Trophoblast cell (in vitro differentiated cells and primary cell): ENCODE measurements at regions not wholly inside any gene's neighbourhood (a gene's known extent, or its start where the extent isn't known, plus 50 kb on each side); places are given as distances from the start of the nearest gene placed in this dataset.

Source experiments
- DNase-seq, 2 donors: peaks; one replicate each; pipeline ENCODE4 v3.0.0-alpha.2; 2016
- H2AFZ ChIP-seq: 2 replicates; pipeline ENCODE4 v1.6.1; 2013; ENCODE audit warnings: low read length, moderate library complexity, mild to moderate bottlenecking; ENCODE audit not compliant: insufficient read depth, poor library complexity
- H2AK5ac ChIP-seq: 2 replicates; pipeline ENCODE4 v1.6.1; 2013; ENCODE audit warnings: mild to moderate bottlenecking, low read length
- H2BK120ac ChIP-seq: 2 replicates; pipeline ENCODE4 v1.6.1; 2013; ENCODE audit warnings: low read length, mild to moderate bottlenecking, moderate library complexity; ENCODE audit not compliant: insufficient read depth, poor library complexity
- H2BK12ac ChIP-seq: 2 replicates; pipeline ENCODE4 v1.6.1; 2013; ENCODE audit warnings: mild to moderate bottlenecking, low read length, moderate library complexity
- H2BK5ac ChIP-seq: 2 replicates; pipeline ENCODE4 v1.6.1; 2013; ENCODE audit warnings: low read length, low read depth, moderate library complexity, mild to moderate bottlenecking; ENCODE audit not compliant: poor library complexity
- H3K14ac ChIP-seq: 2 replicates; pipeline ENCODE4 v1.6.1; 2013; ENCODE audit warnings: mild to moderate bottlenecking, low read length
- H3K18ac ChIP-seq: 2 replicates; pipeline ENCODE4 v1.6.1; 2013; ENCODE audit warnings: mild to moderate bottlenecking, low read length
- H3K23ac ChIP-seq: 2 replicates; pipeline ENCODE4 v1.6.1; 2013; ENCODE audit warnings: low read length
- H3K27ac ChIP-seq: 2 replicates; pipeline ENCODE4 v1.5.1; 2013; ENCODE audit warnings: low read depth, mild to moderate bottlenecking, inconsistent platforms, low read length, moderate library complexity
- H3K27me3 ChIP-seq: 2 replicates; pipeline ENCODE4 v1.6.1; 2013; ENCODE audit warnings: inconsistent platforms, mild to moderate bottlenecking, low read length, moderate library complexity; ENCODE audit not compliant: insufficient read depth
- H3K36me3 ChIP-seq, 2 experiments: 1 replicate in 1 of 2; 2 replicates in 1 of 2; pipeline ENCODE4 v1.6.1; 2013; ENCODE audit warnings: low read length in 2 of 2, mild to moderate bottlenecking in 2 of 2, moderate library complexity in 1 of 2; ENCODE audit not compliant: insufficient read depth in 2 of 2, control insufficient read depth in 1 of 2
- H3K4ac ChIP-seq: 2 replicates; pipeline ENCODE4 v1.6.1; 2013; ENCODE audit warnings: low read depth, mild to moderate bottlenecking, low read length, moderate library complexity
- H3K4me1 ChIP-seq, 2 experiments: 1 replicate in 1 of 2; 2 replicates in 1 of 2; pipeline ENCODE4 v1.6.1; 2013; ENCODE audit warnings: low read length in 2 of 2, mild to moderate bottlenecking in 2 of 2, moderate library complexity in 1 of 2; ENCODE audit not compliant: insufficient read depth in 2 of 2, control insufficient read depth in 1 of 2
- H3K4me2 ChIP-seq: 2 replicates; pipeline ENCODE4 v1.6.1; 2013; ENCODE audit warnings: inconsistent platforms, mild to moderate bottlenecking, low read length, moderate library complexity
- H3K4me3 ChIP-seq: 2 replicates; pipeline ENCODE4 v1.5.1; 2013; ENCODE audit warnings: mild to moderate bottlenecking, low read depth, low read length, inconsistent platforms
- H3K79me1 ChIP-seq: one replicate; pipeline ENCODE4 v1.6.1; 2013; ENCODE audit warnings: low read length
- H3K79me2 ChIP-seq: 2 replicates; pipeline ENCODE4 v1.6.1; 2013; ENCODE audit warnings: low read length, mild to moderate bottlenecking; ENCODE audit not compliant: control insufficient read depth, insufficient read depth, poor library complexity
- H3K9ac ChIP-seq: 2 replicates; pipeline ENCODE4 v1.6.1; 2013; ENCODE audit warnings: mild to moderate bottlenecking, low read length
- H3K9me3 ChIP-seq: 2 replicates; pipeline ENCODE4 v1.6.1; 2013; ENCODE audit warnings: low read depth, mild to moderate bottlenecking, control low read depth, inconsistent platforms, low read length; ENCODE audit not compliant: insufficient read depth
- H4K12ac ChIP-seq: 2 replicates; pipeline ENCODE4 v1.6.1; 2013; ENCODE audit warnings: low read depth, mild to moderate bottlenecking, low read length, moderate library complexity
- H4K8ac ChIP-seq: 2 replicates; pipeline ENCODE4 v1.6.1; 2013; ENCODE audit warnings: low read depth, mild to moderate bottlenecking, low read length, moderate library complexity
- H4K91ac ChIP-seq: one replicate; pipeline ENCODE4 v1.6.1; 2013; ENCODE audit warnings: low read depth, mild to moderate bottlenecking, low read length, moderate library complexity
- WGBS: extraction: QIAGEN DNeasy Blood & Tissue Kit; methylation state at CpG from one replicate; pipeline ENCODE4 v1.1.7; 2013; ENCODE audit warnings: missing lambda C conversion rate; ENCODE audit not compliant: insufficient read length, insufficient coverage; ENCODE audit errors: extremely low coverage; 5-methylcytosine and 5-hydroxymethylcytosine counted together

- no peak overlapping the region for H3K23ac ChIP-seq
- H2BK12ac ChIP-seq: no peak overlapping the region
- H3K9ac ChIP-seq: no peak overlapping the region
- H3K4me1 ChIP-seq: no peaks in the 10 kb centered on the region
- no peaks in the 10 kb centered on the region for H3K79me2 ChIP-seq
- no peaks in the 10 kb centered on the region for H3K9me3 ChIP-seq
- WGBS: no CpG with 5 or more reads among the region's 5 CpGs
- H2AFZ ChIP-seq: no peak overlapping the region
- no peak overlapping the region for H2BK120ac ChIP-seq
- no peak for DNase-seq
- no peak overlapping the region for H3K18ac ChIP-seq
- H2BK5ac ChIP-seq: no peak overlapping the region
- H3K4me2 ChIP-seq: no peak overlapping the region
- H4K12ac ChIP-seq: no peak overlapping the region
- no peaks in the 10 kb centered on the region for H3K36me3 ChIP-seq
- no peak overlapping the region for H3K4ac ChIP-seq
- H3K14ac ChIP-seq: no peak overlapping the region
- H3K27me3 ChIP-seq: no peaks in the 10 kb centered on the region
- H3K79me1 ChIP-seq: no peaks in the 10 kb centered on the region
- H4K8ac ChIP-seq: no peak overlapping the region
- no peak overlapping the region for H3K4me3 ChIP-seq
- no peak overlapping the region for H3K27ac ChIP-seq
- H4K91ac ChIP-seq: no peak overlapping the region
- H2AK5ac ChIP-seq: no peak overlapping the region
These were observed 223.7 kb downstream of the ISL1 start for GRCh38 chr5:51606921-51607320.

GRCh38 chr5:51618234-51618633, 235.0 kb downstream of the ISL1 start:
- WGBS: no CpG with 5 or more reads among the region's 2 CpGs
- H3K4me3 ChIP-seq: no peak overlapping the region
- no peak for DNase-seq

GRCh38 chr5:51621156-51621555, 237.9 kb downstream of the ISL1 start:
- no peak overlapping the region for H3K4me2 ChIP-seq
- peaks cover 5% of the 10 kb centered on the region for H3K79me1 ChIP-seq
- H3K36me3 ChIP-seq: no peaks in the 10 kb centered on the region
- H3K4me3 ChIP-seq: no peak overlapping the region
- DNase-seq: peak in 1 of 2 donors; percentile 19
- H3K23ac ChIP-seq: no peak overlapping the region
- WGBS: no CpG with 5 or more reads among the region's 1 CpG
- H3K4ac ChIP-seq: no peak overlapping the region
- no peaks in the 10 kb centered on the region for H3K79me2 ChIP-seq
- no peak overlapping the region for H3K9ac ChIP-seq
- no peak overlapping the region for H4K12ac ChIP-seq
- H4K8ac ChIP-seq: no peak overlapping the region
- H3K9me3 ChIP-seq: no peaks in the 10 kb centered on the region
- no peak overlapping the region for H2BK12ac ChIP-seq
- no peak overlapping the region for H3K18ac ChIP-seq
- no peak overlapping the region for H3K14ac ChIP-seq
- peaks cover 2 to 3% of the 10 kb centered on the region in 2 experiments for H3K4me1 ChIP-seq
- H2BK5ac ChIP-seq: no peak overlapping the region
- H2AFZ ChIP-seq: no peak overlapping the region
- H2BK120ac ChIP-seq: no peak overlapping the region
- no peaks in the 10 kb centered on the region for H3K27me3 ChIP-seq
- no peak overlapping the region for H4K91ac ChIP-seq
- no peak overlapping the region for H2AK5ac ChIP-seq
- H3K27ac ChIP-seq: peak overlapping the region; percentile 86

More at GRCh38 chr5:51618234-51618633, 235.0 kb downstream of the ISL1 start:
- no peak overlapping the region for H4K12ac ChIP-seq
- no peak overlapping the region for H2AFZ ChIP-seq
- H3K79me1 ChIP-seq: peaks cover 5% of the 10 kb centered on the region
- H4K91ac ChIP-seq: no peak overlapping the region
- H3K14ac ChIP-seq: no peak overlapping the region
- no peak overlapping the region for H2BK12ac ChIP-seq
- no peak overlapping the region for H2AK5ac ChIP-seq
- no peak overlapping the region for H3K9ac ChIP-seq
- no peaks in the 10 kb centered on the region for H3K79me2 ChIP-seq
- no peaks in the 10 kb centered on the region for H3K27me3 ChIP-seq
- no peak overlapping the region for H3K27ac ChIP-seq
- H3K4me1 ChIP-seq: peaks cover 2 to 3% of the 10 kb centered on the region in 2 experiments
- no peak overlapping the region for H2BK120ac ChIP-seq
- no peak overlapping the region for H2BK5ac ChIP-seq
- no peak overlapping the region for H3K23ac ChIP-seq
- H4K8ac ChIP-seq: no peak overlapping the region
- H3K4ac ChIP-seq: no peak overlapping the region
- no peaks in the 10 kb centered on the region for H3K36me3 ChIP-seq
- no peak overlapping the region for H3K18ac ChIP-seq
- no peaks in the 10 kb centered on the region for H3K9me3 ChIP-seq
- no peak overlapping the region for H3K4me2 ChIP-seq

GRCh38 chr5:51622161-51622790, 239.0 kb downstream of the ISL1 start:
- Histone ChIP-seq H3K27ac (peak overlapping the region; percentile 82), H2AFZ (no peak overlapping the region), H3K79me1 (peaks cover 5% of the 10 kb centered on the region), H2BK120ac (peak overlapping the region; percentile 86), H3K4me1 (peaks cover 2 to 3% of the 10 kb centered on the region in 2 experiments), H3K79me2 (no peaks in the 10 kb centered on the region), H3K4me2 (peak overlapping the region; percentile 8), H3K4ac (no peak overlapping the region), H3K36me3 (no peaks in the 10 kb centered on the region), H3K14ac (no peak overlapping the region), H3K23ac (no peak overlapping the region), H3K4me3 (no peak overlapping the region), H3K18ac (no peak overlapping the region), H3K9ac (no peak overlapping the region), H2BK5ac (peak overlapping the region; percentile 37), H3K9me3 (no peaks in the 10 kb centered on the region), H2AK5ac (no peak overlapping the region), H2BK12ac (no peak overlapping the region), H4K91ac (peak overlapping the region; percentile 13), H3K27me3 (no peaks in the 10 kb centered on the region), H4K8ac (no peak overlapping the region), H4K12ac (no peak overlapping the region)
- no peak for DNase-seq
- no CpG with 5 or more reads among the region's 2 CpGs for WGBS
